Ovary (tissue), 3 donors: ENCODE measurements at regions not wholly inside any gene's neighbourhood (a gene's known extent, or its start where the extent isn't known, plus 50 kb on each side); places are given as distances from the start of the nearest gene placed in this dataset.

Experiments
- CTCF ChIP-seq, 3 donors: fragments of 450-650 bp in 2 of 3; fragments of 200-600 bp in 1 of 3; IDR thresholded peaks; one replicate each; pipeline versions ENCODE4 v1.5.1 to v1.8.0; 2016 to 2022; ENCODE audit warnings: antibody characterized with exemption in 3 of 3, mild to moderate bottlenecking in 1 of 3
- EP300 ChIP-seq: sonication (generic); formaldehyde crosslinking; IDR thresholded peaks from one replicate; pipeline ENCODE4 v1.6.1; 2017; ENCODE audit warnings: antibody characterized with exemption
- donor health status: DM: no; HTN: no; CAD: no.

GRCh38 chr12:24246934-24247333, 297.5 kb upstream of the SOX5 start:
- TF ChIP-seq CTCF (IDR thresholded peaks at IDR 0.05) (no peak), EP300 (no peak)
